ENCODE measurements at regions not wholly inside any gene's neighbourhood (a gene's known extent, or its start where the extent isn't known, plus 50 kb on each side); places are given as distances from the start of the nearest gene placed in this dataset.

GRCh38 chr2:147709655-147710054 is 135.2 kb upstream of the ACVR2A start:
- DNase-seq = no peak

DNA sequence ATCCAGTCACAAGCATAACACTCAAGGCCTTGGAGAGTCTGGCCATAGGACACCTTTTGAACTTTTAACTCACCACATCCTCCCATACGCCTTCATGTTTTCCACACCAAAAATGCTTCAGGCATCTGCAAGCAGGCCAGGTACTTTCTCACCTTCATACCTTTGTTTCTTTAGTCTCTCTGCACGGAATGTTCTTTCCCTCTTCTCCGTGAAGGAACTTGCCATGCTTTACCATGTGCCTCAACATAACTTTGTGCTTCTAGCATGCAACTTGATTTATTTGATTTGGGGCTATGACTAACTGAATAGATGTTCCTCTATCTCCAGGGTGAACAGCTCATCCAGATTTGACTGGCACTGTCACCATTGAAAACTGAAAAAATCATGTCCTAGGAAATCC is 141.7 kb upstream of the ACVR2A start:
- DNase-seq = no peak

- no peak for DNase-seq
Measured at GRCh38 chr2:147698166-147698565, 146.7 kb upstream of the ACVR2A start.

- DNase-seq = no peak
Measured at GRCh38 chr2:147696426-147696825, 148.4 kb upstream of the ACVR2A start.

DNA sequence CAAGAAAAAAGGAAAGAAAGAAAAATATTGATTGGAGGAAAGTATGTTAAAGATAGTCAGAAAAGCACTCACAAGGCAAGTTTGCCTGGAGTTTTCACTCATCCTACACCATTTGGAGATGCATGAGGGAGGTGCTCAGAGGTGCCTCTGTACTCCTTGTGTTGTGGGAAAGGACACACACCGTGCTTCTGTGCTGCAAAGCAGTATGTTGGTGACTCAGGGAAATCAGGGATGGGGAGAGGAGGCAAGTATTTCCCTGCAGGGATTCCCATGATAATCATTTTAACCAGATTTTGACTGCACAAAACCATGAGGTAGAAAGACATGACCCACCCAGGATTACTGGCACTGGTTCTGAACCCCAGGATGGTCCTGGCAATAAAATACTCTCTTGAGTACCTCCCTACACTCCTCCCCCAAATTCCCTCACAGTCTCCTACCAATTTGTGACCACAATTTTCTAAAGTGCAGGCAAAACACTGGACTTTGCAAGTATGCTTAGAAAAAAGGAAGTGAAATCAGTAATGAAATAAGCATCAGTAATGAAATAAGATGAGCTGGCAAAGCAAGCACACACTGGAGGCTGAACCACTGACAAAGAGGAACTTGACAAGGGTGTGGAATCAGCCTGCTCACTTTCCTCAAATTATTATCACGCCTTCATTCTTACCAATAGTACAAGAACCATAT is 155.5 kb upstream of the ACVR2A start:
- no peak for DNase-seq

DNA sequence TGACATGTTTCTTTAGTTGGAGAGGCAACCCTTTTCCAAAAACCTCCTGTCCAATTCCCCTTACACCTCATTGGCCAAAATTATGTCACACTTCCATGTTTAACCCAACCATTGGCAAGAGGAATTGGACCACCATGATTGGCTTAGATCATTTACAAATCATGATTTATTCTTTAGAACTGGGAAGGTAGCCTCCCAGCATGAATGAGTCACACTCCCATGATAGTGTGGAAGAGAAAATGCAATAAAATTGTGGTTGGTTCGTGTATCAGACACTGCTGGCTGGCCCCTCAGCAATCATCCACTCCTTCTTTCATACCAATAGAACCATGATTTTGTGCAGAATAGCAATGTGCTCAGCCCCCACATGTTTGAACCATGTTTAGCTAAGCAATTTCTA is 156.6 kb upstream of the ACVR2A start:
- peak; percentile 6 for DNase-seq

DNA sequence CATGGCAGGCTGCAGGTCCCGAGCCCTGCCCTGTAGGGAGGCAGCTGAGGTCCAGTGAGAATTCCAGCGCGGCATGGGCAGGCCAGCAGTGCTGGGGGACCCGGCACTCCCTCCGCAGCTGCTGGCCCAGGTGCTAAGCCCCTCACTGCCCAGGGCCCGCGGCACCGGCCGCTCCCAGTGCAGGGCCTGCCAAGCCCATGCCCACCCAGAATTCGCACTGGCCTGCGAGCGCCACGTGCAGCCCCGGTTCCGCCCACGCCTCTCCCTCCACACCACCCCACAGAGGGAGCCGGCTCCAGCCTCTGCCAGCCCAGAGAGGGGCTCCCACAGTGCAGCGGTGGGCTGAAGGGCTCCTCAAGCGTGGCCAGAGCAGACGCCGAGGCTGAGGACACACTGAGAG is 158.5 kb upstream of the ACVR2A start:
- DNase-seq = no peak

DNA sequence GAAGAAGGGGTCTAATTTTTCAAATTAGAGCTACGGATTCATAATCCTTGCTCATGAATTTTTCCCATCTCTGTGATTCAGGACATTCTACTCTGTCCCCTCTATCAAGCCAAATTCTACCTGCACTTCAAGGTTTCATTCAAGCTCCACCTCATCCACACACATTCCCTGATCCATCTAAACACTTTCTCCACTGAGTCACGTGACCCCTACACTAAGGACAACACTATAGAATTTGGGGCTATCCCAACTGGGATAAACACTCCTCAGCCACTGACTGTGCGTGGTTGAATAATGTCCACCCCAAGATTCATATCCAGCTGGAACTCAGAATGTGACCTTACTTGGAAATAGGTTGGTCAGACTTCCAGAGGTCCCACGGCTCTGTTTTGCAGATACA is 159.9 kb upstream of the ACVR2A start:
- DNase-seq = no peak

DNA sequence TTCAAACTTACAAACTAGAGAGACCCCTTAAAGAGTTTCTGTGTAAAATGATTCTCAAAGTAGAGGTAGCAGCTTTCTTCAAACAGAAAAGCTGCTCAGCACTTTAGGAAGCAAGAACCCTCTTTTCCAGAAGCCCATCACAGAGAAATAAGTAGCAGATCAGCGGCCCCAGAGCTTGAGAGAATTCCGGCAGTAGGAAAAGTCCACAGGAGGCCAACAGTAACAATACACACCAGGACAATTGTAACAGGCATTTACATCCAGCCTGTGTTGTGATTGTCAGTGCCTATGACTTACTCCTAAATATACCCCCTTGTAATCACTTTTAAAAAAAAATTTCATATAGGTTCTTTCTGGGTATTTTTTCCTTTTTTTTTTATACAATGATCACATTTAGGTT is 161.4 kb upstream of the ACVR2A start:
- DNase-seq = no peak

DNA sequence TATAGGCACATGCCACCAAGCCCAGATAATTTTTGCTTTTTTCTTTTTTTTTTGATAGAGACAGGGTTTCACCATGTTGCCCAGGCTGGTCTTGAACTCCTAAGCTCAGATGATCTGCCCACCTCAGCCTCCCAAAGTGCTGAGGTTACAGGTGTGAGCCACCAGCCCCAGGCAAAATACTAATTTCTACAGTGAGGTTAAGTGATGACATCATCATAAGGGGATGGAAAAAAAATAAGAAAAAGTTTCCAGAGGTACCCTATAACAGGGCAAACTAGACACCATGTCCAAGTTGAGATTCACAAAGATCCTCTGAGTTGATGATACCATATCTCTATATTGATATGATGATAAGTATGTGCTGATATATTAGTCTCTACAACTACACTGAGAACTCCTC is 163.7 kb upstream of the ACVR2A start:
- no peak for DNase-seq

- no peak for DNase-seq
Measured at GRCh38 chr2:147679955-147680531, 164.8 kb upstream of the ACVR2A start.

GRCh38 chr2:147679191-147679954 is 165.5 kb upstream of the ACVR2A start:
- no peak for DNase-seq

GRCh38 chr2:147665105-147665504 is 179.7 kb upstream of the ACVR2A start:
- DNase-seq = no peak

DNA sequence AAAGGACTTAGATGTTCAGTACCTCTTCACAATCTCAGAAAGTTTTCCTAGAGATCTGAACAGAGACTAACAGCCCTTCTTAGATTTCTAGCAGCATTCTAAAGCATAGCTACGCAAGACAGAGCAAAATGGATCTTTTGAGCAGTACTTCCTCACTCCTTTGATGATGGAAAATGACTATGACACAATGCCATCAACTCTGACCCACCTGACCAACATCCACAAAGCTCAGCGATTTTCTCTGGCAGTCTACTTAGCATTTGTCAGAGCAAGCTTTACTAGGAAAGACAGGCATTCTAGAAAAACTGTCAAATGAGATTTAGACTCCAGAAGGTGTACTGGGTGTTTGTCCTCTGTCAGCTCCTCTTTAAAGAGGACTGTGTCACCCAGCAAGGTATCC is 180.9 kb upstream of the ACVR2A start:
- DNase-seq = no peak

DNA sequence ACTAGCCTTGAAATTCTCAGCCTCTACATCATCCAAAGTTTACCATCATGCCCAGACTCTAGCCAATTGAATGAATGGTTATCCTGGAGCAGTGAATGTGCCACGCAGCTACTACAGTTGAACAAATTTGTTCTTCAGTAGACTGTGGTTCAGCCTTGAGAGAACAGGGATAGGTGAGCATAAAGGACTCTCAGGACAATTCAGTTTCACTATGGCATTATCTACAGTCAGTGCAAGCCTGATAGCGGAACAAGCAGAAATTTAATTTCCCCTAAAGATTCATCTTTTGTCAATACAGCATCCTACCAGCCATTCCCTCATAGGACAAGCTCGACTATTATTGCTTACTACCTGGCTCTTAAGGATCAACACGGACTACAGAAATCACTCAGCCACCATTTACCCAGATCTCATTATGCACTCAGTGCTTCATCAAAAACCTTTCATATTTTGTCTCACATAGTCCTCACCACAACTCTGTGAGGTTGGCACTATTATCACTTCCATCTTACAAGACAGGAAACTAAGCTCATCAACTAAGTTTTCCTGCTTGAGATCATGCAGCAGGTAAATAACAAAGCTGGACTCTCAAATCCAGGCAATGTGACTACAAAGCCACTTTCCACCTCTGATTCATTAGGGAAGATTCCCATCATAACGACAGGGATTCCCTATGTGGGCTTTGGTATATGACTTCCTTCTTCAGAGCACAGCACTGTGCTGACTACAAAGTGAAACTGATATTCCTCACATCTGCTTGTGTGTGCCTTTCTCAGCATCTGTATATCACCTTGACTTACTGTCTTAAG is 181.5 kb upstream of the ACVR2A start:
- DNase-seq = no peak

- no peak for DNase-seq
Measured at GRCh38 chr2:147662221-147662620, 182.6 kb upstream of the ACVR2A start.

DNA sequence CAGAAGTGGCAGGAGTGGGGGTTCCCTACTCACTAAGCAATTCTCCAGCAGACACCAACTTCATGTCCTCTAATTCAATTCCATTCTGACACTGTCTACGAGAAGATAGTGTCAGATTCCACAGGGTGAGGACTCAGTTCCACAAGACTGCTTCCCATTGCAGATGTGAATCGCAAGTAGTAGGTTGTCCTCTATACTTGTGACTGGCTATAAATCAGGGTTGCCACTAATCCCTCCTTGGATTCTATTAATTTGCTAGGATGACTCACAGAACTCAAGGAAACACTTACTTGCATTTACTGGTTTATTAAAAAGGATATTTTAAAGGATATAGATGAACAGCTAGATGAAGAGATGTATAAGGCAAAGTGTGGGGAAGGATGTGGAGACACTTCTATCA is 184.1 kb upstream of the ACVR2A start:
- peak; percentile 24 for DNase-seq

DNA sequence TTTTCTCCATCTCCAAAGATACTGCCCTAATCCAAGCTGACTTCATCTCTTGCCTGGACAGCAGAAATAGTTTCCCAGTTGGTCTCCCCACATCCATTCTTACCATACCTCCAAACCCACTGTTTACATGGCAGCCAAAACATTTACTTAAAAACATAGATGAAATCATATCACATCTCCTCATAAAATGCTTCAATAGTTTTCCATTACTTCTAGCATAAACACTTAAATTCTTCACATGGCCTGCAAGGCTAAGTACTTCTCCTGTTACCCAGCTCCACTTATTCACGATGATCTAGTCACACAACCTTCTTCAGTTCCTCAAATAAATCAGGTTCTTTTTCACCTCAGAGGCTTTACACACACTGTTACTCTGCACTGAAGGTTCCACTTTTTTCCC is 185.8 kb upstream of the ACVR2A start:
- DNase-seq = no peak

- DNase-seq = no peak
Measured at GRCh38 chr2:147657086-147658000, 187.5 kb upstream of the ACVR2A start.

- DNase-seq = no peak
Measured at GRCh38 chr2:147649998-147650397, 194.8 kb upstream of the ACVR2A start.

- no peak for DNase-seq
Measured at GRCh38 chr2:147649286-147649685, 195.5 kb upstream of the ACVR2A start.

DNA sequence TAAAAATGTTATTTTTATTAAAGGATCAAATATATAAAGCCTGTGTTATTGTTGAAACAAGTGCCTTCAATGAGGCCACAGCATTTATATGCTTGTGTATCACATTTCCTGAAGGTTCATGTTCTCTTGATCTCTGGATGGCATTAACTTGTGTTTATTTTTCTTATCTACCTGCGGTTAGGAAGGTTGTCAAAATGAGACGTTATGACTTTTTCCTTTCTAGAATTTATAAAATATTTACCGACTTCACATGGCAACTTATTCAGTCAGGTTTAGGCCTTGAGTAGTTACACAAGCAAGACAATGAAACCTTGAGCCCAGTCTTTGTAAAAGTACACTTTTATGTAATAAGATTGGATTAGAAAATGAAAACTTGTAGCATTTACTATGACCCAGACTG is 196.4 kb upstream of the ACVR2A start:
- DNase-seq = no peak
